ENCODE measurements at regions not wholly inside any gene's neighbourhood (a gene's known extent, or its start where the extent isn't known, plus 50 kb on each side); places are given as distances from the start of the nearest gene placed in this dataset.

GRCh38 chr7:41247143-41247865 lies 455.6 kb downstream of the INHBA start:
- TF ChIP-seq CTCF (IDR thresholded peaks at IDR 0.05), result no peak
- no peak for TF ChIP-seq POLR2A (IDR thresholded peaks at IDR 0.05; ENCODE audit: low read length)
- TF ChIP-seq USF2 (IDR thresholded peaks at IDR 0.05), result no peak
- no peak for TF ChIP-seq EP300 (IDR thresholded peaks at IDR 0.05)
- TF ChIP-seq PBX3 (IDR thresholded peaks at IDR 0.05), result no peak

Measured in A549 (cell line).